ENCODE measurements at regions not wholly inside any gene's neighbourhood (a gene's known extent, or its start where the extent isn't known, plus 50 kb on each side); places are given as distances from the start of the nearest gene placed in this dataset.
"Not testable (repeated sequence)": the region's sequence is repeated elsewhere in the genome, so short reads cannot be mapped to it uniquely, and the experiment has no call there.

DNA sequence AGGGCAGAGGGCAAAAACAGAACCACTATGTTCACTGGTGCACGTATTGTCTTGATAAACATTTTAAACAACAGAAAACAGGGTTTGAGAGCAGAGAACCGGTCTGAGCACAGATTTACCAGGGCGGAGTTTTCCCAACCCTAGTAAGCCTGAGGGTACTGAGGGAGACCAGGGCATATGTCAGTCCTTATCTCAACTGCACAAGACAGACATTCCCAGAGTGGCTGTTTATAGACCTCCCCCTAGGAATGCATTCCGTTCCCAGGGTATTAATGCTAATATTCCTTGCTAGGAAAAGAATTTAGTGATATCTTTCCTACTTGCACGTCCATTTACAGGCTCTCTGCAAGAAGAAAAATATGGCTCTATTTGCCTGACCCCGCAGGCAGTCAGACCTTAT lies 99.7 kb upstream of the ANKRD50 start:
- TF ChIP-seq, protein P1, sequence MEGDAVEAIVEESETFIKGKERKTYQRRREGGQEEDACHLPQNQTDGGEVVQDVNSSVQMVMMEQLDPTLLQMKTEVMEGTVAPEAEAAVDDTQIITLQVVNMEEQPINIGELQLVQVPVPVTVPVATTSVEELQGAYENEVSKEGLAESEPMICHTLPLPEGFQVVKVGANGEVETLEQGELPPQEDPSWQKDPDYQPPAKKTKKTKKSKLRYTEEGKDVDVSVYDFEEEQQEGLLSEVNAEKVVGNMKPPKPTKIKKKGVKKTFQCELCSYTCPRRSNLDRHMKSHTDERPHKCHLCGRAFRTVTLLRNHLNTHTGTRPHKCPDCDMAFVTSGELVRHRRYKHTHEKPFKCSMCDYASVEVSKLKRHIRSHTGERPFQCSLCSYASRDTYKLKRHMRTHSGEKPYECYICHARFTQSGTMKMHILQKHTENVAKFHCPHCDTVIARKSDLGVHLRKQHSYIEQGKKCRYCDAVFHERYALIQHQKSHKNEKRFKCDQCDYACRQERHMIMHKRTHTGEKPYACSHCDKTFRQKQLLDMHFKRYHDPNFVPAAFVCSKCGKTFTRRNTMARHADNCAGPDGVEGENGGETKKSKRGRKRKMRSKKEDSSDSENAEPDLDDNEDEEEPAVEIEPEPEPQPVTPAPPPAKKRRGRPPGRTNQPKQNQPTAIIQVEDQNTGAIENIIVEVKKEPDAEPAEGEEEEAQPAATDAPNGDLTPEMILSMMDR (conservative IDR thresholded peaks at IDR 0.05): not testable (repeated sequence)
- not testable (repeated sequence) for TF ChIP-seq EZH2 (IDR thresholded peaks at IDR 0.05; ENCODE audit: low read depth)
